ENCODE measurements at regions not wholly inside any gene's neighbourhood (a gene's known extent, or its start where the extent isn't known, plus 50 kb on each side); places are given as distances from the start of the nearest gene placed in this dataset.
A peak's percentile ranks its signal among the peaks of the same experiment; 100 is the strongest.

GRCh38 chr5:35478856-35479682, 138.6 kb upstream of the SPEF2 start:
- no peak for DNase-seq (ENCODE audit: low read depth in 4 of 4, low spot score in 3 of 4)

- no peak for DNase-seq (ENCODE audit: low read depth in 4 of 4, low spot score in 3 of 4)
Measured at GRCh38 chr5:35477911-35478310, 139.8 kb upstream of the SPEF2 start.

GRCh38 chr5:35477321-35477720, 140.3 kb upstream of the SPEF2 start:
- DNase-seq (ENCODE audit: low read depth in 4 of 4, low spot score in 3 of 4) = no peak

GRCh38 chr5:35476797-35477196, 140.9 kb upstream of the SPEF2 start:
- DNase-seq (ENCODE audit: low read depth in 4 of 4, low spot score in 3 of 4) = peak in 3 of 4 donors; percentile 67 to 70 (median 68)

- DNase-seq (ENCODE audit: low read depth in 4 of 4, low spot score in 3 of 4) = no peak
Measured at GRCh38 chr5:35476036-35476435, 141.6 kb upstream of the SPEF2 start.

GRCh38 chr5:35473589-35473988, 144.1 kb upstream of the SPEF2 start:
- DNase-seq (ENCODE audit: low read depth in 4 of 4, low spot score in 3 of 4) = no peak

GRCh38 chr5:35470866-35471265, 146.8 kb upstream of the SPEF2 start:
- no peak for DNase-seq (ENCODE audit: low read depth in 4 of 4, low spot score in 3 of 4)

- no peak for DNase-seq (ENCODE audit: low read depth in 4 of 4, low spot score in 3 of 4)
Measured at GRCh38 chr5:35468811-35469210, 148.9 kb upstream of the SPEF2 start.

GRCh38 chr5:35466746-35467145, 150.9 kb upstream of the SPEF2 start:
- DNase-seq (ENCODE audit: low read depth in 4 of 4, low spot score in 3 of 4) = no peak

- DNase-seq (ENCODE audit: low read depth in 4 of 4, low spot score in 3 of 4) = no peak
Measured at GRCh38 chr5:35464757-35465156, 152.9 kb upstream of the SPEF2 start.

- no peak for DNase-seq (ENCODE audit: low read depth in 4 of 4, low spot score in 3 of 4)
Measured at GRCh38 chr5:35461530-35461929, 156.1 kb upstream of the SPEF2 start.

- no peak for DNase-seq (ENCODE audit: low read depth in 4 of 4, low spot score in 3 of 4)
Measured at GRCh38 chr5:35458824-35459207, 158.8 kb upstream of the SPEF2 start.

- DNase-seq (ENCODE audit: low read depth in 4 of 4, low spot score in 3 of 4) = no peak
Measured at GRCh38 chr5:35457912-35458823, 159.5 kb upstream of the SPEF2 start.

- no peak for DNase-seq (ENCODE audit: low read depth in 4 of 4, low spot score in 3 of 4)
Measured at GRCh38 chr5:35456506-35456905, 161.2 kb upstream of the SPEF2 start.

- DNase-seq (ENCODE audit: low read depth in 4 of 4, low spot score in 3 of 4) = no peak
Measured at GRCh38 chr5:35454011-35454525, 163.6 kb upstream of the SPEF2 start.

GRCh38 chr5:35443803-35444595, 173.7 kb upstream of the SPEF2 start:
- DNase-seq (ENCODE audit: low read depth in 4 of 4, low spot score in 3 of 4) = no peak

- no peak for DNase-seq (ENCODE audit: low read depth in 4 of 4, low spot score in 3 of 4)
Measured at GRCh38 chr5:35442885-35443639, 174.6 kb upstream of the SPEF2 start.

- DNase-seq (ENCODE audit: low read depth in 4 of 4, low spot score in 3 of 4) = no peak
Measured at GRCh38 chr5:35440409-35440808, 177.3 kb upstream of the SPEF2 start.

- DNase-seq (ENCODE audit: low read depth in 4 of 4, low spot score in 3 of 4) = no peak
Measured at GRCh38 chr5:35438786-35439185, 178.9 kb upstream of the SPEF2 start.

GRCh38 chr5:35438288-35438687, 179.4 kb upstream of the SPEF2 start:
- DNase-seq (ENCODE audit: low read depth in 4 of 4, low spot score in 3 of 4) = no peak
